Hematopoietic multipotent progenitor cell treated with erythropoietin and hydrocortisone succinate and interleukin-3 and kit ligand, for 17 days (in vitro differentiated cells): ENCODE measurements at regions not wholly inside any gene's neighbourhood (a gene's known extent, or its start where the extent isn't known, plus 50 kb on each side); places are given as distances from the start of the nearest gene placed in this dataset.
"Not testable (repeated sequence)": the region's sequence is repeated elsewhere in the genome, so short reads cannot be mapped to it uniquely, and the experiment has no call there.

ENCODE experiments used
- DNase-seq: peaks from one replicate; pipeline ENCODE4 v3.0.0-alpha.2; 2015; ENCODE audit warnings: low spot score

DNA sequence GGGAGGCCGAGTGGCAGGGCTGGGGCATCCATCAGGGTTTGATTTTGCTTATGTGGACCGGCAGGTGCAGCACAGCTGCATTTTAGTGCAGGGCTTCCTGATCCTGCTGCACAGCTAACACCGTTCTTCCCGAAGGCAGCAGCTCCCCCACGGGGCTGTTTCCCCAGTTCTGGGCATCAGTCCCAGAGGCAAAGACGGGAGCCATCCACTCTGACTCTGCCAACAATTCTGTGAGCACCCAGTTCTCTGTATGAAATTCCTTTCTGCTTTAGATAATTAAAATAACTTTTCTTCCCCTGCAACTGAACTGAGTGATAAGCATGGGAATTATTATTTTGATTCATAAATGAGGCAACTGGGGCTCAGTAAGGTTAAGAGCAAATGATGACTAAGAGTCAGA lies 262.9 kb upstream of the ATP10A start:
- DNase-seq = no peak

DNA sequence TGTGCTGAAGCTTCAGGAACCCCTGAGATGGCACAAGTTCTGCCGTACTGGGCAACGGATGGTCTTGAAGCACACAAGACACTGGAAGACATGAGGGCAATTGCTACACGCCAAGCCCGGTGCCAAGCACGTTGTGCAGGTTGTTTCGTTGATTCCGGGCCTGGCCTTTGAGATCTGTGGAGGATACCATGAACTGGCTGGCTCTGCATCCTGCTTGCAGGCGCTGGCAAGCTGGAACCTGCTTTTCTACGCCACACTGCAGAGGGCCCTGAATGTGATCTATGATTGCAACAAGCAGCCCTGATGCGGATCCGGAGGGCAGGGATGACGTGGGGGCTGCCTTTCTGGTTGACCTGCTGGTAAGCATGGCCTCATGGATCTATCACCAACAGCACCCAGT lies 262.5 kb upstream of the ATP10A start:
- DNase-seq = no peak

DNA sequence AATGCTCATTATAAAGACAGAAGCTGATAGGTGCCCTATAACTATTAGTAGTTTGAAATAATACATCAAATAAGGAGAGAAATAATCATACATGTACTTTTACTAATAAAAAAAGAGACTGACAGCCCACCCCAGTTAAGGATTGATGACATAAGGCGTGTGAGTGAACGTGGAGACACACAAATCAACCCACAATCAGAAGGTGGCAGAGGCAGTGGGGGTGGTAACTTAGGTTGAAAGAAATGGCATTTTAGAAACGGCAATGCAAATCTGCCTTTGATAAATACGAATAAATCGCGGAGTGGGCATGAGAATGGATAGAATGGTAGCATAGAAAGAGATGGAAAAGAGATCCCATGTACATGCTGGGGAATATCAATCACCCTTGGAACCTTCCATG lies 256.2 kb upstream of the ATP10A start:
- DNase-seq = no peak

DNA sequence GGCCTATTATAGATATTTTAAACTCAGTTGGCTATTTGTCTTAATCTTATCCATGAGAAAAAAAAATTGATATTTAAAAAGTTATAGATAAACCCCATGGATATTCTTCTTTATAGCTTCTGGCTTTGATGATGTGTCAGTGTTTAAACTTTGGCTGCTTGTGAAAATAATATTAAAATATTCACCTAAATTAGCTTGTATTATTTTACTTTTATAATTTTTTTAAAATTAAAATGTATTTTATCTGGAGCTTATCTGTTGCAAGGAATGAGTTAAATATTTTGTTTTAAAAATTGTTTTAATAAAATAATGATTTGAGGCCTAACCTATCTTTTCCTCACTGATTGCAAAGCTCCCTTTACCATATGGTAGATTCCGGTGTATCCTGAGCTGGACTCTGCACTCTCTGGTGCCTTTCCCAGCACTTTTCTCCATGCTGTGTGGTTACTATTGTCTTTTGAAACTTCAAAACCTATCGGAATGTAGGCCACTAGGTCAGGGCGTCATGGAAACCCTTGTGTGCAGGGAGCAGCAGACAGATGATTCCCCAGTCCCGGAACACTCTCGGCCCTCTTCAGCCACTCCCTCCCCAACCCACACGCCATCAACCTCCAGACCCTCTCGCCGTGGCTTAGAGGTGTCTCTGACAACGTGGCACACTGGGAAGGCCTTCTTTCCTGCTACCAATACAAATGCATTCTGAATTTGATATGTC lies 252.3 kb upstream of the ATP10A start:
- no peak for DNase-seq

DNA sequence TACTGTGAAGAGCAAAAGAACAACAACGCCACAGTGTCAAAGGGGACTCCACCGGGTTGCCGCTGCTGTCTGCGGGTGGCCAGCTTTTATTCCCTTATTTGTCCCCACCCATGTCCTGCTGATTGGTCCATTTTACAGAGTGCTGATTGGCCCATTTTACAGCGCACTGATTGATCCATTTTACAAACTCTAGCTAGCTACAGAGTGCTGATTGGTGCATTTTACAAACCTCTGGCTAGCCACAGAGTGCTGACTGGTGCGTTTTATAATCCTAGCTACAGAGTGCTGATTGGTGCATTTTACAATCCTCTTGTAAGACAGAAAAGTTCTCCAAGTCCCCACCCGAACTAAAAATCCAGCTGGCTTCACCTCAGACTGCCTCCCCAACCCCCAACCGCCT lies 251.0 kb upstream of the ATP10A start:
- DNase-seq = not testable (repeated sequence)

DNA sequence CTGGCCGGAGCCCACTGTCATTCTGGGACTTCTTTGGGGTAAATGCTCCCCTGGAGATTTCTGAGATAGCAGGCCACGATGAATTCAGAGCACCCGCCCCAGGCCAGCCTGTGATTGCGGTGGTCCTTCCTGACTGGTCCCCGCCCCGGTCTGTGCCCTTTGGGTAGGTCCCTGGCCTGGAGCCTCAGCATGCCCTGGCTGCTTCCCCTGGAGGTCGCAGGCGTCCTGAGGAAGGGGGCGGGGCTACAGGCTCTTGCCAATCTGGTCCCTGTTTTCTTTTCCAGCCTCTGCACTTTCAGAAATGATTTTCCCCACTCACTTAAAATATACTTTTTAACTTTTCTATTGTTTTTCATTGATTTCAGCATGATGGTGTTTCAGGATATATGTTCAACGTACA lies 250.2 kb upstream of the ATP10A start:
- no peak for DNase-seq

DNA sequence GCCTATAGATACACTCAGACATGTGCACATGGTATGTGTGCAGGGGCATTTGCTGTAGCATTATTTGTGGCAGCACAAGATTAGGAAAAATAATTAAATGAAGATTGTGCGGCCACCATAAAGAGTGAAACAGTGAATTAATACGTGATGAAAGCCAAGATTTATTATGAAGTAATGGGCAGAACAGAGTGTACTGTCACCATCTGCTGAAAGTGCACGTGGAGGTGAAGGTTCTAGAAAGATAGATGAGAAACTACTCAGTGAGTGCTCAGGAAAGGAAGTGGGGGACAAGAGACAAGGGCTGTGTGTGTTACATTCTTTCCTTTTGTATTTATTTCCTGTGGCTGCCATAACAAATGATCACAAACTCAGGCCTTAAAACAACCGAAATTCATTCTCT lies 246.1 kb upstream of the ATP10A start:
- DNase-seq = no peak

DNA sequence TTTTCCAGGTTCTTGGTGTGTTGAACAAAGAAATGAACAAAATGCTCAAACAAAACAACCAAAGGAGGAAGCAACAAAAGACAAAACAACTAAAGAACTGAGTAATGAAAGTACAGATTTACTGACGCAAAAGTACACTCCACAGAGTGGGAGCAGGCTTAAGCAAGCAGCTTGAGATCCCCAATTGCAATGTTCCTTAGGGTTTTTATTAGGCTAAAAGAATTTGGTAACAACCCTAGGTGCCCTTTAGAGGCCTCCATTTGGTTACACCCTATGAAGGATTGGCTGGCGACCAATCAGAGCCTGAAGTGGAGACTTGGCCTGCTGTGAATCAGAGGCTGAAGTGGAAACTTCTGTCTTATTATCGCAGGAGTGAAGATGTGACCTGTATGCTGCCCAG lies 243.4 kb upstream of the ATP10A start:
- DNase-seq = no peak

DNA sequence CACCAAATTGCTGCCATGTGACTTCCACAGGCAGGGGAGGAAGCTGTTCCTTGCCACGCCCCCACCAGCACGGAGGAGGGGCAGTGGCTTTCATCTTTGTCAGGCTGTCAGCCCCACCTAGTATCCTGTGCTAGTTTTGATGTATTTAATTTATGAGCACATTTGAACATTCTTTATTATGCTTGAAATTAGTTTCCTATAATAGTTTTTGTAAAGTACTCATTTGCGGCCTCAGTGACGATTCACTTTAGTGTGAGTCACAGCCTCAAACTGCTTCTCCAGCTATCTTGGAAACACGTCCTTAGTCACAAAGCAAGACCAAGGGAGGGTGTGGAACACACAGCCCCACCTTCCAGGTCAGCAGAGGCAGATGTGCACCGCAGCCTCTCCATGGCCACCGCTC lies 239.9 kb upstream of the ATP10A start:
- DNase-seq = no peak

DNA sequence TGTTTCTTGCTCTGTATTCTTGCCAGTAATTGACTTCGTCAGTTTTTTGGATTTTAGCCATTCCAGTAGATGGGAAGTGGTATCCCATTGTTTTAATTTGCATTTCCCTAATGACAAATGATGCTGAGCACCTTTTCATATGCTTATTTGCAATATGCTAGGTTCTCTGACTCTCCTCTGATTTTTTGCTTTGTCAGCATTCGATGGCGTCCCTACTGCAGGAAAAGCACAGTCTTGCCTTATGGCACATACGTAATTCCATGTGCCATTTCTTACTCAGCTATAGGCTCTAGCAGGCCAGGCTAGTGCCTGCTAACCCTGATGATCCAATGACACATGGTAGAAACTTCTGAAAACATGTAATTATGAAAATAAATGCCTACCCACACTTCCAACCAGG lies 239.2 kb upstream of the ATP10A start:
- no peak for DNase-seq

DNA sequence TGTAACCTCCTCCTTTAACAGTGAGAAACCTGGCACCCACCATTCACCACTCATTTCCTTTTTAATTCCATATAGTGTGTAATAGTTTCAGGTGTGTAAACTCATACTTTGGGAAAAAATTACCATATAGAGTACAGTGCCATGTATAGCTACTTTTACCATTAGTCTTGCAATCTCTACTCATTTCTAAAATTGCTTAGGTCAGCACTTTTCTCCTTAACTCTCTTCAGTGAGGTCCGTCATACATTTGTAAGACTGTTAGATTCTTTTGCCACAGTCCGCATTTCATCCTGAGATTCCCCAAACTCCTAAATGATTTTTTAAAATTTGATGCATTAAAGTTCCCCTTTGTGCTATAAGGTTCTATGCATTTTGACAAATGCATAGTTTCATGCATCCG lies 238.3 kb upstream of the ATP10A start:
- DNase-seq = no peak

DNA sequence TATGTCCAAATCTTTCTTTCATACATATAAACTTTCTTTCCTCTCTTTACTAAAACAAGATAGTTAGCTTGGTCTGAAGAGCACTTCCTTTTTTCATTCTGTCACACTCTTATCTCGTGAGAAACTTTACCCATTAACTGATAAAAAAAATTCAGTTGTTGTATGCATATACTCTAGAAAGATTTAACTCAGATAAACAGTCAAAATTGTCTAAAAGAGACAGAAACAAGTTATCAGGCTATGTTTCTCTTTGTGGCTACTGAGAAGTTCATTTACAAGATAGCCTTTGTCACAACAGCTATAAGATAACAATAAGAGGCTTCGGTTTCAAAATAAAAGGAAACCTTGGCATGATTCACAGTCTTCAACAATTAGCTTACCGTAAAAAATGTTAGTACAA lies 235.7 kb upstream of the ATP10A start:
- no peak for DNase-seq

DNA sequence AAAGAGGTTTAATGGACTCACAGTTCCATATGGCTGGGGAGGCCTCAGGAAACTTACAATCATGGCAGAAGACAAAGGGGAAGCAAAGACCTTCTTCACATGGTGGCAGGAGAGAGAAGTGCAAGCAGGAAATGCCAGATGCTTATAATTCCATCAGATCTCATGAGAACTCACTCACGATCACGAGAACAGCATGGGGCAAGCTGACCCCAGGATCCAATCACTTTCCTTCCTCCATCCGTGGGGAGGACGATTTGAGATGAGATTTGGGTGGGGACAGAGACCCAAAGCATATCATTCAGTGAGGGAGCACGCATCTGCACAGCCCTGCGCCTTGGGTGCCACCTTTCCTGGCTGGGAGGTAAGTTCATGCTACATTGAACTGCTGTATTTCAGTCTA lies 234.1 kb upstream of the ATP10A start:
- DNase-seq = no peak

DNA sequence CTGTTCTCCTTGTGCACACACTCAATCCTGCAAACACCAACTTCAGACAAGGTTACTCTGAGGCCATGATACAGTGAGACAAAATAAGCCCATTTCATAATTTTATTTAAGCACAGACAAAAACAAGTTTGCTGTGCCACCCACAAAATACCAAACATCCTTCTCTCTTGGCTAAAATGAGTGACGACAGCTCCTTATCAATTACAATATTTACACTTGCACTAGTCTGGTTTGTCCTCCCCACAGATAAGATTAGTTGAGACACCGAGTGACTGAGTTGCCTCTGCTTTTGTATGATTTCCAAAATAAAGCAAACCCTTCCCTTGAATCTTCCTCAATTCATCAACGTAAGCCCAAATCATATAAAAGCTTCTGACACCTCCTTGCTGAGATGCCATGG lies 233.5 kb upstream of the ATP10A start:
- DNase-seq = no peak

DNA sequence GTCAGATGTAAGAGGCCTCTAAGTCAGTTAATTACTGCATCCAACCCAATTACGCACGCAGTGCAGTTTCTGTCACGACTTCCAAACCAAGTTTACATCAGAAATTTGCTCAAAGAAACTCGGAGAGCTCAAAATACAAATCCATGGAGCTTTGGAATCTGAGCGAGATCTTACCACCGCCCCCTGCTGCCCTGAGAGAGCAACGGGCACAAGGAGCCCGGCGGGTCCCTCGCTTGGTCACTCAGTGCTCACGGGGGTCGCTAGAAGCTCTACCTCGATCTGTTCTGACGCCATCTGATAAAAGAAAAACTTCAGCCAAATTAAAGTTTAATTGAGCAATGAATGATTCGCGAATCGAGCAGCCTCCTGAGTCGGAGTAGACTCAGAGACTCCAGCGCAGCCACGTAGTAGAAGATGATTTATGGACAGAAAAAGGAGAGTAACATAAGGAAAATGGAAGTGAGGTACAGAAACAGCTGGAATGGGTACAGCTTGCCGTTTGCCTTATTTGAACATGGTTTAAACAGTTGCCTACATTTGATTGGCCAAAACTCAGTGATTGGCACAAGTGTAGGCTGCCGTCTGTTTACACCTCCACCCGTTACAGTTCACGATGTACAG lies 232.7 kb upstream of the ATP10A start:
- DNase-seq = no peak

DNA sequence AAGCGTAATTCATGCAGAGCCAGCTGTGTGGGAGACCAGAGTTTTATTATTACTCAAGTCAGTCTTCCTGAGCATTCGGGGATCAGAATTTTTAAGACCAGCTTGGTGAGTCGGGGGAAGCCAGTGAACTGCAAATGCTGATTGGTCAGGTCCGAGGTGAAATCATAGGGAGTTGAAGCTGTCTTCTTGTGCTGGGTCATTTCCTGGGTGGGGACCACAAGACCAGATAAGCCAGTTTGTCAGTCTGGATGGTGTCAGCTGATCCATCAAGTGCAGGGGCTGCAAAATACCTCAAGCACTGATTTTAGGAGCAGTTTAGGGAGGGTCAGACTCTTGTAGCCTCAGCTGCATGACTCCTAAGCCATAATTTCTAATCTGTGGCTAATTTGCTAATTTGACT lies 228.1 kb upstream of the ATP10A start:
- no peak for DNase-seq

DNA sequence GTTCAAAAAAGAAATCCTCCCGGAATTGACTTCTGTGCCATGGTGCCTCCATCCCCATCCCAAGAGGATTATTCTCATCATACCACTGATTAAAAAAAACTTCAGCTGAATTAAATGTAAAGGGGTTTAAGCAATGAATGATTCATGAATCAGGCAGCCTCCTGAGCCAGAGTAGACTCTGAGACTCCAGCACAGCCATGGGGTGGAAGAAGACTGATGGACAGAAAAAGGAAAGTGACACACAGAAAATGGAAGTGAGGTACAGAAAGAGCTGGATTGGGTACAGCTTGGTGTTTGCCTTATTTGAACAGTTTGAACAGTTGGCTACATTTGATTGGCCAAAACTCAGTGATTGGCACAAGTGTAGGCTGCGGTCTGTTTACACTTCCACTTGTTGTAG lies 224.8 kb upstream of the ATP10A start:
- no peak for DNase-seq

DNA sequence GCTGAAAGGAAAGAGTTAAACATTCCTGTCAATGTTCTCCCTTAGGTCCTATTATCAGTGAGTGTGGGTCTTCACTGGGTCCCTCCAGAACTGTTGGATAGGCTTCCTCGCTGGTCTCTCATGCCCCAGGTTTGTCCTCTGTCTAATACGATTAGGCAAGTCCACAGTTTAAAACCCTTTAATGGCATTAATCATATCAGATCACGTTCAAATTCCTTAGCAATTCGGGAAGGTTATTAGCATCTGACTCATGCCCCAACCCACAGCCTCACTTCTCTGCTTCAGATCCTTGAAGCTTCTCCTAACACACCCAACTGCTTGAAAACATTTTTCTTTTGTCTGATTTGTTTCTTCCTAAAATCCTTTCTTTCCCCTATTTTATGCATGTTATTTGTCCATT lies 224.3 kb upstream of the ATP10A start:
- DNase-seq = no peak

DNA sequence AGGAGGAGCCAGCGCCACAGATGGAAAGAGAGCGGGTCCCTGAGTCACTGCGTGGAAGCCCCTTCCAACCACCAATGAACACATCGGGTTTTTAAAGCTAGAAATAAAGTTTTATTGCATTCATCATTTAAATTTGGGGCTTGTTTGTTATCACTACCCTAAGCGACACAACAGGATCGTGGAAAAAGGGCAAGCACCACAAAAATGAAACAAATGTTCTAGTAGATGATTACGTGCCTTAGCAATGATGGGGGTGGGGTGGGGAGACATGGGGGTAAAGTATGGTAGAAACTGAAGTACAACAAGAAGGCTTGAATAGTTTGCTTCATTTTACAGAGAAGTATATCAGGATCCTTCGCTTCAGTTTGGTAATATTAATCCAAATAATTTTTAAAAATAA lies 221.6 kb upstream of the ATP10A start:
- no peak for DNase-seq

DNA sequence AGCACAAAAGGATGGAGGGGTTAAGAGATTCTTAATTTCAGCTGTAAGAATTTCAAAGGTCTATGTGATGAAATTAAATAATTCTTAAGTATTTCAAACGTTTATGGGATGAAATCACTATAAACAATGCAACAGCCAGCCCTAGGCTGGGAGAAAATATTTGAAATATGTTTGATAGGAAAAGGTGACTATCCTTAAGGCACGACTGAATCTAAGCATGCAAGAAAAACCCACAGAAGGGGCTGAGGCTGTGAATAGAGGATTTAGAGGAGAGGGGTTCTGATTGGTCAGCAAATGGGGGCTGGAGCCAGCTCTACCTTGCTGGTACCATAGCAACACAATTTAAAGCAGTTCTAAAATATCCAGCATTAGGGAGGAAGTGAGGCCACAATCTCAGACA lies 220.8 kb upstream of the ATP10A start:
- DNase-seq = no peak

DNA sequence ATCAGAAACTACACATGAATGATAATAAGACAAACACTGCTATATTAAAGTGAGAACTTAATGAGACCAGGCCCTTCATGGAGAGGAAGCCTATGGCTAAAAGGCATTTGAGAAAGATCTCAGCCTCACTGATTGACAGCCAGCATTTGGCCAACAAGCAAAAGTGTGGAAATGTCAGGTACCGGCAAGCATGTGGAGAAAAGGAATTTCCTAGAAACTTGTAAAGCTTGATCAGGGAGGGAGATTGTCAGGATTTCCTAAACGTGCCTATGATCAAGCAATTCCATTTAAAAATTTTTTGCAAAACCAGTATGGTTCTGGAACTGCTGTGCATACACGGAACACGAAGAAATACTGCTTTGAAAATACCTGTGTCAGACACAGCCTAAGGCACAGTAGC lies 220.3 kb upstream of the ATP10A start:
- no peak for DNase-seq

DNA sequence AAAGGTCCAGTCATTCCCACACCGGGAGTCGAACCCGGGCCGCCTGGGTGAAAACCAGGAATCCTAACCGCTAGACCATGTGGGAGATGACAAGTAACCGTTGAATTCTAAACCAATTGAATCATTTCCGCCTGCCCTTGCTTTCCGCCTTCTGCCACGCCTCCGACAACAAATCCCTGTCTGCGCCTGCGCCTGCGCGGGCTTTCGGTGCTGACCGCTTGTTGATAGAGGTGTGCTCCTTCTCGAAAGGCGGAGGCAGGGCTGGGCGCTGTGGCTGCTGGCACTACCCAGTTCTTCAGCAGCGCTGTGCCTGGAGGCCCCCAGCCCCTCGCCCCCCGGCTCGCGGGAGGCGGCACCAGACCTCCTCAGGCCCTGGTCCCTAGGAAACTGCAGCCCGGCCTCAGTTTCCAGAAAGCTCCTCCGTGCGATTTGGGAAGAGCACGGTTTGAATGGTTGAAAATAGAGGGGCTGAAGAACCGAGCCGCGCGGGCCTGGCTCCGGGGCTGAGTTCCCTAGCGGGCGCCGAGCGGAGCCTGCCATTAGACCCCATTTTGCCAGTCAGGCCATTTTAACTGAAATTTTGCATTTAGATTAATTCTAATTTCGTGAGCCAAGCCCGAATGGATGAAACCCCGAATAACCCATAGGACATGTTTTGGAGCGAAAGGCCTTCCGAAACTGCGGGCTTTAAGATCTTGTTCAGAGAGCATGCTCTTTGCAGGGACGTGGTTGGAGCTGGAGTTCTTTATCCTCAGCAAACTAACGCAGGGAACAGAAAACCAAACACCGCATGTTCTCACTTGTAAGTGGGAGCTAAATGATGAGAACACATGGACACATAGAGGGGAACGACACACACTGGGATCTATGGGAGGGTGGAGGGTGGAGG lies 219.3 kb upstream of the ATP10A start:
- peak; percentile 78 for DNase-seq

DNA sequence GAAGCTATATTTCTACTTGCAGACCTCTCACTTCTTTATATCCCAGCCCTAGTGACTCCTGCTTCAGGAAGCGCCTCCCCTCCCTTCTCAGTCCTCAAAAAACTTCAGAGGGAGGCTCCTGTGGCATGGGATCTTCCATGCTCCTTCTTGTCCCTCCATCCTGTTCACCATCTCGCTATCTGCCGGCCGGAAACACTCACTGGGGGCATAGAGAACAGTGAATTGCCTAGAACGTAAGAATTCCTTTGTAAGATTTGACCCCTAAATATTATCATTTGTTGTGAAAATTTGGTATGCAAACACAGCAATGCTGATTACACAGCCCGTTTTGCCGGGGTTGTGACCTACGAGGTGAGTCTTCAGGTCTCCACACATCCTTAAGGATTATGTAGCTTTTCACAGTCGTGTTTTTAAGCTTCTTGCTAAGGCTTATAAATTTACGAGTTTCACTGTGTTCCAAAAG lies 218.7 kb upstream of the ATP10A start:
- no peak for DNase-seq
